SH-SY5Y (cell line): ENCODE measurements at regions not wholly inside any gene's neighbourhood (a gene's known extent, or its start where the extent isn't known, plus 50 kb on each side); places are given as distances from the start of the nearest gene placed in this dataset.

ENCODE experiments used
- GATA2 ChIP-seq: IDR thresholded peaks from 2 replicates; pipeline ENCODE4 v1.6.1; 2011; ENCODE audit warnings: mild to moderate bottlenecking, low read depth, low read length
- GATA3 ChIP-seq: IDR thresholded peaks from 2 replicates; pipeline ENCODE4 v1.6.1; 2011; ENCODE audit warnings: low read depth, mild to moderate bottlenecking, low read length, moderate library complexity

DNA sequence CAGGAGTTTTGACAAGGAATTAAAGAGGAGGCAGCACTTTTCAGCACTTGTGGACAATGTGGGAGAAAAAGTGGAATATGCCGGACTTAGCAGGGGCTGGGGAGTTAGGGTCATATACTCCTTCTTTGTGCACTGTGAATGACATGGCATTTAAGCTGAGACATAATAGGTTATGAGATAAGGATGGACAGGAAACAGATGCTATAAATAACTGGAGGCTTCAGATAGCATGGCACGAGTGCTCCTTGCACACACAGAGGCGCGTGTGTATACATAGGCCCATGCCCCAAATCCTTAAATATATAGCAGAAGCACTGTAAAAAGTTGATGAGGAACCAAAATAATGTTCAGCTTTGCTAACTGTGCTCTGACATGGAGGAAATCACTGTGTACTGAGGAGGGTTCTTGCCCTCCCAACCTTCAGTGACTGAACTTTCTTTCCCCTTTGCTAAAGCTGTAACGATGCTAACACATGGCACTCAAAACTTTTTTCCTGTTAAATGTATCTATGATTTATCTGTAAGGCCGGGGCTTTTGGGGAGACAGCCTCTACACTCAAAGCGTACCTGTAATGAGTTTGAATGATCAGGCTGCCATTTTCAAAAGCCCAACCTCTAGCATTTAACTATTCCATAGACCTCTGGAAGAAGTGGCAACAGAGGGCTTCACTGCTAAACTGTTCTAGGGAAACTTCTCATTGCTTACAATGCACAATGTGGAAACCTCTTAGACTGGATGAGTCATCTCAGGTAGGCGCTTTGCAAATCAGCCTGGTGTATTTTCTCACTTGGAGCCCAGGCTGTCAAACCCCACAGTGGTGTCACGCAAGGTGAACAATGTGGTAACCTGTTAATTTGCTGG, 784.6 kb downstream of the NR2F2 start:
- TF ChIP-seq GATA3 (no peak), GATA2 (no peak)
